Sigmoid colon (tissue), 6 donors: ENCODE measurements at regions not wholly inside any gene's neighbourhood (a gene's known extent, or its start where the extent isn't known, plus 50 kb on each side); places are given as distances from the start of the nearest gene placed in this dataset.

Experiments
- DNase-seq: peaks from one replicate; pipeline ENCODE4 v3.0.0-alpha.2; 2019
- H3K27ac ChIP-seq, 4 donors: fragments of 200-600 bp; sonication (generic); one replicate each; pipeline ENCODE4 v1.5.1; 2016 to 2019; ENCODE audit warnings: mild to moderate bottlenecking in 1 of 4
- H3K27me3 ChIP-seq, 3 donors: fragments of 200-600 bp; sonication (generic); one replicate each; pipeline ENCODE4 v1.5.1; 2019; ENCODE audit warnings: mild to moderate bottlenecking in 1 of 3
- H3K36me3 ChIP-seq, 4 donors: fragments of 200-600 bp; sonication (generic); one replicate each; pipeline ENCODE4 v1.5.1; 2016 to 2019
- H3K4me1 ChIP-seq, 4 donors: fragments of 200-600 bp; sonication (generic); one replicate each; pipeline ENCODE4 v1.5.1; 2017 to 2019
- H3K4me3 ChIP-seq, 4 donors: fragments of 200-600 bp; sonication (generic); one replicate each; pipeline ENCODE4 v1.5.1; 2017 to 2019; ENCODE audit warnings: mild to moderate bottlenecking in 2 of 4, moderate library complexity in 1 of 4
- H3K9me3 ChIP-seq, 4 donors: fragments of 200-600 bp in 3 of 4; sonication (generic) in 3 of 4; one replicate each; pipeline versions ENCODE4 v1.5.1 to v1.6.1; 2013 to 2019
- EP300 ChIP-seq, 4 donors: sonication (generic); formaldehyde crosslinking; IDR thresholded peaks; one replicate each; pipeline ENCODE4 v1.6.1; 2017; ENCODE audit warnings: antibody characterized with exemption in 4 of 4
- POLR2A ChIP-seq, 2 donors: fragments of 450-650 bp; IDR thresholded peaks; one replicate each; pipeline ENCODE4 v1.6.1; 2016; ENCODE audit warnings: antibody characterized with exemption in 2 of 2, mild to moderate bottlenecking in 2 of 2, moderate library complexity in 2 of 2
- POLR2AphosphoS5 ChIP-seq, 4 donors: sonication (generic); formaldehyde crosslinking; IDR thresholded peaks; one replicate each; pipeline ENCODE4 v1.6.1; 2017; ENCODE audit warnings: antibody characterized with exemption in 4 of 4
- WGBS, 2 donors: extraction: QIAGEN DNeasy Blood & Tissue Kit; methylation state at CpG; one replicate each; pipeline ENCODE4 v1.1.7; 2013; 5-methylcytosine and 5-hydroxymethylcytosine counted together
- intact Hi-C: fragments of 100-400 bp; cut with DNase I; formaldehyde crosslinking; loops from one replicate; pipeline ENCODE4 v1.15.1; 2023
- TF ChIP-seq, protein P1 (sequence below), 4 experiments: fragments of 450-650 bp in 3 of 4; fragments of 200-600 bp in 1 of 4; IDR thresholded peaks; one replicate each; pipeline ENCODE4 v1.5.1; 2016 to 2019; ENCODE audit warnings: antibody characterized with exemption in 4 of 4, mild to moderate bottlenecking in 3 of 4, moderate library complexity in 2 of 4
- donor health status: healthy with polysubstance abuse.
- donor health status: healthy.

DNA sequence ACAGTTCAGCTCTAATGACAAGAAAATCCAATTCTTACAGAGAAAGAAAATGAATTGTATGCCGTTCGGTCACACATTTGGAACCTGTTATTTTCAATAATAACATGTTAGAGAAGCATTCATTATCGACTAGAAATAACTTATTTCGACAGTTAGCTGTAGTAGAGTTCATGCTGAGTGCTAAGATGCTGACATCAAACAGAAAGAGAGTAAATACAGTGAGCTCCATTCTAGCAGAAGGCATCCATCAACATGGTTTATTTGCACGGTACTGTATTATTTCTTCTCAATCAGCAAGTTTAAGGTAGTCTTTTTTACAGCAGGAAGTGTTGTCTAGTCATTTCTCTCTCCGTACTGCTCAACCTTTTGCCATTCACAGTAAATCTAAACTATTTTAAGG lies 732.1 kb downstream of the STIM2 start:
- H3K27me3 ChIP-seq, result no peaks in the 10 kb centered on the region
- no peak for DNase-seq
- intact Hi-C loops, result no loop called here
- no peak overlapping the region for H3K27ac ChIP-seq
- H3K36me3 ChIP-seq, result no peaks in the 10 kb centered on the region
- TF ChIP-seq, protein P1, sequence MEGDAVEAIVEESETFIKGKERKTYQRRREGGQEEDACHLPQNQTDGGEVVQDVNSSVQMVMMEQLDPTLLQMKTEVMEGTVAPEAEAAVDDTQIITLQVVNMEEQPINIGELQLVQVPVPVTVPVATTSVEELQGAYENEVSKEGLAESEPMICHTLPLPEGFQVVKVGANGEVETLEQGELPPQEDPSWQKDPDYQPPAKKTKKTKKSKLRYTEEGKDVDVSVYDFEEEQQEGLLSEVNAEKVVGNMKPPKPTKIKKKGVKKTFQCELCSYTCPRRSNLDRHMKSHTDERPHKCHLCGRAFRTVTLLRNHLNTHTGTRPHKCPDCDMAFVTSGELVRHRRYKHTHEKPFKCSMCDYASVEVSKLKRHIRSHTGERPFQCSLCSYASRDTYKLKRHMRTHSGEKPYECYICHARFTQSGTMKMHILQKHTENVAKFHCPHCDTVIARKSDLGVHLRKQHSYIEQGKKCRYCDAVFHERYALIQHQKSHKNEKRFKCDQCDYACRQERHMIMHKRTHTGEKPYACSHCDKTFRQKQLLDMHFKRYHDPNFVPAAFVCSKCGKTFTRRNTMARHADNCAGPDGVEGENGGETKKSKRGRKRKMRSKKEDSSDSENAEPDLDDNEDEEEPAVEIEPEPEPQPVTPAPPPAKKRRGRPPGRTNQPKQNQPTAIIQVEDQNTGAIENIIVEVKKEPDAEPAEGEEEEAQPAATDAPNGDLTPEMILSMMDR (IDR thresholded peaks at IDR 0.05), result no peak
- TF ChIP-seq POLR2A (IDR thresholded peaks at IDR 0.05) (no peak), POLR2AphosphoS5 (IDR thresholded peaks at IDR 0.05) (no peak)
- H3K4me3 ChIP-seq, result no peak overlapping the region
- H3K9me3 ChIP-seq, result no peaks in the 10 kb centered on the region
- H3K4me1 ChIP-seq, result no peaks in the 10 kb centered on the region
- WGBS, 2 donors, result 67 to 76% methylated on average over 6 of the region's 6 CpGs

DNA sequence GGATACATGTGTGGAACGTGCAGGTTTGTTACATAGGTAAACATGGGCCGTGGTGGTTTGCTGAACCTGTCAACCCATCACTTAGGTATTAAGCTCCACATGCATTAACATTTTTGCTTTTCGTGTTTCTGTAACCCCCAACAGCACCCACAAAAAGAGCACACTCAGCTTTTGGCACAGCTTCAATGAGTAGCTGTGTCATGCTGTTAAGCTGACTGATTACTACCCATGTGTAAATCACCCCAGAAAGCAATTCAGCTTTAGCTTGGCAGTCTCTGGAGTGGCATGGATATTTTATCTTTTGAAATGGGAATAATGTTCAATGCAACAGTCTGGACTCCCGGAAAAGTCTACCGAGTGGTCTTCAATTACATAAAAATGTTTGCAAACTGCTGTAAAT lies 734.3 kb downstream of the STIM2 start:
- Histone ChIP-seq H3K4me1 (no peaks in the 10 kb centered on the region), H3K9me3 (no peaks in the 10 kb centered on the region), H3K36me3 (no peaks in the 10 kb centered on the region), H3K4me3 (no peak overlapping the region), H3K27ac (no peak overlapping the region), H3K27me3 (no peaks in the 10 kb centered on the region)
- TF ChIP-seq POLR2AphosphoS5 (IDR thresholded peaks at IDR 0.05), result no peak
- TF ChIP-seq, protein P1 (IDR thresholded peaks at IDR 0.05), result no peak
- TF ChIP-seq POLR2A (IDR thresholded peaks at IDR 0.05), result no peak
- no peak for TF ChIP-seq EP300 (IDR thresholded peaks at IDR 0.05)
- intact Hi-C loops, result no loop called here
- no peak for DNase-seq
- WGBS, 2 donors, result 36 to 75% methylated on average over 5 of the region's 5 CpGs

DNA sequence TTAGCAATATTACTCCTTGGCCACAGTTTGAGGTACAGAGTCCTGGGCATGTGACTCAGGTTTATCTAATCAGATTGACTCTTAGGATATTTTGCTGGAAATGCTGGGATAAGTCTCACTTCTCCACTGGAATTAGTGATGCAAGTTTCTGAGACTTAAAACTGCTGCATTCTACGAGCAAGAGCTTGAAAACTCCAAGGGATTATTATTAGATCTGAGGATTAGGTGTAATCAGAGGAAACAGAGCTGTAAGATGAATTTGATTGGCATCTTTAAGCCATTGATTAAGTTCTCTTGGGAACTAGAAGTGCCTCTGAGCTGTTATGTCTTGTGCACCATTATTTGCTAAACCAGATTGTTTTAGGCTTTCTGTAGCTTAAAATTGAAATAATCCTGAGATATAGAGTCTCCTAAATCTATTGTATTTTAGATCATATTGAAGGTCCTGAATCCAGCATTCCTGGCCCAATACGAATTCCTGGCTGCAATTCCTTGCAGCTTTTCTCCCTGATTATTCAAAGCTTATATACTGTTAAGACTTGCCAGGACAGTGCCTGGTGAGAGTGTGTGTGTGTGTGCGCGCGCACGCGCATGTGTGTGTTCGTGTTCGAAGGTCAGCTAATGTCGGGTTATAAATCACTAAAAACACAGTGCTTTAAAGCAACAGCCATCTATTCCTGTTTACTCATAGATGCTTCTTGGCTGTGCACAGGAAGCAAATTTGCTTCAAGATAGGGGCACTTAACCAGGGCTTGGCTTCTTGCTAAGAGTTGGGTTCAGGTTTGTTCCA lies 735.1 kb downstream of the STIM2 start:
- TF ChIP-seq POLR2AphosphoS5 (IDR thresholded peaks at IDR 0.05) (no peak), POLR2A (IDR thresholded peaks at IDR 0.05) (no peak), EP300 (IDR thresholded peaks at IDR 0.05) (no peak)
- TF ChIP-seq, protein P1 (IDR thresholded peaks at IDR 0.05), result no peak
- DNase-seq, result no peak
- no peak overlapping the region for H3K27ac ChIP-seq
- H3K27me3 ChIP-seq, result no peaks in the 10 kb centered on the region
- H3K4me3 ChIP-seq, result no peak overlapping the region
- H3K36me3 ChIP-seq, result no peaks in the 10 kb centered on the region
- no peaks in the 10 kb centered on the region for H3K9me3 ChIP-seq
- WGBS, 2 donors, result 13 to 43% methylated on average over 10 of the region's 10 CpGs
- intact Hi-C loops, result no loop called here
- H3K4me1 ChIP-seq, result no peaks in the 10 kb centered on the region

DNA sequence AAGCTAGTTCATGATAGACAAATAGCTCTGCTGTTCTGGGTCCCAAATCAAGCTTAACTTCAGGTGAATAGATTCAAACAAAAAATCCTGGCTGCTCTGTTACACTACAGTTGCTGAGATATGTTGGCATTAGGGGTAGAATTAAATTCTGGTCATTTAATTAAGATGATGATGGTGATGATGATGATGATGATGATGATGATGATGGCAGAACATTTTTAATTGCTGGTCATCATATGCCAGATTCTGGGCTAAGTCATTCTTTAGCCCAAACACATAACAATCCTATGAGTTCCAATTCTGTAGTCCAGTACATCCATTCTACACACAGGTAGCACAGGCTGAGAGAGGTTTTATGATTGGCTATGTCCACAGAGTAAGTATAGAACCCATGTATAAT lies 741.5 kb downstream of the STIM2 start:
- DNase-seq, result no peak

More for the DNA sequence above, 741.5 kb downstream of the STIM2 start:
- intact Hi-C loops, result no loop called here
- H3K4me3 ChIP-seq, result no peak overlapping the region
- H3K36me3 ChIP-seq, result no peaks in the 10 kb centered on the region
- TF ChIP-seq POLR2A (IDR thresholded peaks at IDR 0.05) (no peak), POLR2AphosphoS5 (IDR thresholded peaks at IDR 0.05) (no peak), EP300 (IDR thresholded peaks at IDR 0.05) (no peak)
- TF ChIP-seq, protein P1 (IDR thresholded peaks at IDR 0.05), result no peak
- no peak overlapping the region for H3K27ac ChIP-seq
- no peaks in the 10 kb centered on the region for H3K9me3 ChIP-seq
- H3K27me3 ChIP-seq, result no peaks in the 10 kb centered on the region
- H3K4me1 ChIP-seq, result no peaks in the 10 kb centered on the region
